IPS DF 4.7 (cell line): ENCODE measurements at regions not wholly inside any gene's neighbourhood (a gene's known extent, or its start where the extent isn't known, plus 50 kb on each side); places are given as distances from the start of the nearest gene placed in this dataset.

Experiments
- DNase-seq: peaks from one replicate; pipeline ENCODE4 v3.0.0-alpha.2; 2013; ENCODE audit warnings: low spot score; ENCODE audit errors: extremely low read depth

DNA sequence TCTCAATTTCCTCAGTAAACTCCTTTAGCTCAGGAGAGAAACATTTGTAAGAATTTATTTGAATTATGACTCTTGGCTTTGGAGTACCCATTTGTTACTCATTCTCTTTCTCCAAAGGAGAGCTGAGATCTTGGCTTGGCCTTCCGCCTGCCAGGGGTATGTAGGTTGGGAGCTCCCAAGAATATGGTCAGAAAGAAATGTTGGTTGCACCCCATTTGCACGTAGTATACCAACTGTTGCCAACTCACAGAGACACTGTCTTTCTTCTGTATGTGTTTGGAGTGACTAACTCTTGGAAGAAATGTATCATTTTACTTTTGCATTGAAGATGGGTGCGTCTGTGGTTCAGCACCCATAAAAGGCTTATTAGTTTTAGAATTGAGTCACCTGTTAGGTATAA is 708.5 kb upstream of the SORCS1 start:
- DNase-seq = no peak

- DNase-seq = no peak
These were observed 701.2 kb upstream of the SORCS1 start for GRCh38 chr10:107865691-107866090.

GRCh38 chr10:107859065-107859464 is 694.6 kb upstream of the SORCS1 start:
- DNase-seq = no peak

DNA sequence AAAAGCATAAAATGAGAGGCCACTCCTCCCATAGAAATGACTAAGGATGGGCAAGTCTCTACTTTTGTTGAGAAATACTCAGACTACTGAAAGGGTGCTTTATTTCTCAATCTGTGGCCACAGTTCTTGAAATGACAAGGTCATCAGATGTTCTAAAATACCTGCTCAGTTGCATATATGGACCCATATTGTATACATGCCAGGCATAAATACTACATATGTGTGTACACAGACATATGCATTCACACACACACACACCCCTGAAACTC is 691.5 kb upstream of the SORCS1 start:
- no peak for DNase-seq

DNA sequence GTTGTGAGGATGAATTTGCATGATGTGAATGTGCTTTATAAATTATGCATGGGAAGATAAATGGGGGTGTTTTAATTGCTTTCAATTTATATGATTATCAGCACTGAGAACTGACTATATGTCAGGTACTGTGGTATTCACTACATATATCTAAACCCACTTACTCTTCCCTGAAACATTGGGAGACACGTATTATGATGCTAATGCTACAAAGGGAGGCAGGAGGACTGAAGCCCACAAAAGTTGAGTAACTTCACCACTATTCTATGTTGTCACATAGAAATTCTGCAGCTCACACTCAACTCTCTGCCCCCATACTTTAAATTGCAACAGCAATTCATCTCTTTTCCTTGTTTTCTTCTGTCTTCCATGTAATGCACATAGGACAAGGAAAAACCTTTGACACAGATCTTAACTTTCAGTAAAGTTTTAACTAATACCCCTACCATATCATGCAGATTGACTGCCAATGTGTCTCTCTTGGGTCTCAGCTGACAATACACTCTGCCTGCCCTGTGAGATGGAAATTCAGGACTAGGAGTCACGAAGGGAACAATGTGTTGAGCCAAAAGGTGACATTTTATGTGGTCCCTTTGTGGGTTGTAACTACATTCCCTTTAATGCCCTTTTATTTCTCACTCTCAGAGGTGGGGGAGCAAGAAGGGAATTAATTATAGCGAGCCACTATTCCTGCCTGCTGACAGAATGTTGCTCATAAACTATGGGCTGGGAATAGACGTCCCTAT is 691.0 kb upstream of the SORCS1 start:
- DNase-seq = no peak

- no peak for DNase-seq
These were observed 684.3 kb upstream of the SORCS1 start for GRCh38 chr10:107848726-107849360.

GRCh38 chr10:107847620-107848019 is 683.1 kb upstream of the SORCS1 start:
- DNase-seq = no peak

DNA sequence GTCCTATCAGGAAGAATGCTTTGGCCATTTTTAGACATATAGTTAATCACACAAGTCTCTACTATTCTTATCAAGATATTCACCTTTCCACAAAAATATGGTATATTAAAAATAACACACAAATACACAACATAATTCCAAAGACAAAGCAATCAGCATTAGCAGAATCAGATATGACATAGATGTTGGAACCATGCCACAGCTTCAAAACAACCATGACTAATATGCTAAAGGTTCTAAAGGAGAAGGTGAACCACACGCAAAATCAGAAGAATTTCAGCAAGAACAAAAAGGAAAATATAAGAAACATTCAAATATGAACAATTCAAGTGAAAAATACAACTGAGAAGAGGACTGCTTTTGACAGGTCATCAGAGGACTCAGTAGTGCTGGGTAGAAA is 670.2 kb upstream of the SORCS1 start:
- DNase-seq = no peak

GRCh38 chr10:107831772-107832171 is 667.3 kb upstream of the SORCS1 start:
- DNase-seq = no peak

GRCh38 chr10:107829161-107829560 is 664.7 kb upstream of the SORCS1 start:
- no peak for DNase-seq

DNA sequence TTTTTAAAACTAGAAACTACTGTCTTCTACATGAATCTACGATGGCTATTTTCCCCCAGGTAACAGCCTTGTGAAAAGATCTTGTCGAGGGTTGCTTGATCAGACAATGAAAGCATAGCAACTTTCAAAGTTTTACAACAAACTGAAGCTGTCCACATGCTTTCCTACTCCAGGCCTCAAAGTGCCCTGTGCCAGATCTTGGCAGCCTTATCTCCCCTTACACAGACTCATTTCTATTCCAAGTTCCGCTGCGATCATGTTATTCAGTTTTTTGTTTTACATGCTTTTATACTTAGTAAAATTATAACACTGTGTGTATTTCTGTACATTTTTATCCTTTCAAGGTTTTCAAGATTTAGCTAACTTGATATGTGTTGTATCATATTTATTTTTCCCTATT is 661.7 kb upstream of the SORCS1 start:
- DNase-seq = no peak

GRCh38 chr10:107814865-107815487 is 650.5 kb upstream of the SORCS1 start:
- DNase-seq = peak; percentile 66

- no peak for DNase-seq
These were observed 649.1 kb upstream of the SORCS1 start for GRCh38 chr10:107813451-107814162.

GRCh38 chr10:107809889-107810288 is 645.4 kb upstream of the SORCS1 start:
- DNase-seq = no peak

- DNase-seq = no peak
These were observed 643.3 kb upstream of the SORCS1 start for GRCh38 chr10:107807836-107808235.

- DNase-seq = no peak
These were observed 641.5 kb upstream of the SORCS1 start for GRCh38 chr10:107806026-107806425.

GRCh38 chr10:107803546-107803945 is 639.0 kb upstream of the SORCS1 start:
- DNase-seq = no peak

- DNase-seq = no peak
These were observed 635.6 kb upstream of the SORCS1 start for GRCh38 chr10:107800061-107800460.

DNA sequence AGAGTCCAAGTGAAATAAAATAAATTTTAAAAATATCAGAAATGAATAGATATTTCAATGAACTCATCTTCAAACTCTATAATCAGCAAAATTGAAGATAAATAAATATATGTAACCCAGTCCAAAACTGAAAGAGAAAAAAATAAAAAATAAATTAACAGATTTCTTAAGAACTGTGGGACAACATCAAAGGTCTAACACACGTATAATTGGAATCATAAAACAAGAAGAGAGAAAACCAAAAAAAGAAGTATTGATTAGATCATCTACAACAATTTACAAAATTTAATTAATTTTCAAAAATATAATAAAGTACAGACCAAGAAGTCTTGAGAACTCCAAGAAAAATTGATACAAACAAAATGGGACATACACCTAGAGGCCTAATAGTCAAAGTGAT is 625.8 kb upstream of the SORCS1 start:
- no peak for DNase-seq

GRCh38 chr10:107771066-107771465 is 606.6 kb upstream of the SORCS1 start:
- no peak for DNase-seq

- no peak for DNase-seq
These were observed 602.7 kb upstream of the SORCS1 start for GRCh38 chr10:107767185-107767584.

GRCh38 chr10:107754814-107755213 is 590.3 kb upstream of the SORCS1 start:
- no peak for DNase-seq
